ENCODE measurements at regions not wholly inside any gene's neighbourhood (a gene's known extent, or its start where the extent isn't known, plus 50 kb on each side); places are given as distances from the start of the nearest gene placed in this dataset.

DNA sequence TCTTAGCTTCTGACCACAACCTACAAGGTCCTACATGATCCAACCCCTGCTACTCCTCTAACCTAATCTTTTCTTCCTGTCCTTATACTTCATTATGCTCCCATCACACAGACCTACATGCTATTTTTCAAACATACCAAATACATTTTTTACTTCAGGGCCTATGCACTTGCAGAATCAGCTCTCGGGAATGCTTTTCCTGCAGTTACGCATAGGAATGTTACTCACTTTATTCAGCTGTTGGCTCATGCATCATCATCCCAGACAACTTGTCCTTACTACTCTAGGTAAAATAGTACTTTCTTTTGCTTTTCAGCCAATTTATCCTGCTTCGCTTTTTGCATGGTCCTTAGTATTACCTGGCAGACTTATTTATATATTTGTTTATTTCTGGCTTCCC is 105.6 kb downstream of the OXSM start:
- no peak for TF ChIP-seq EZH2 (IDR thresholded peaks at IDR 0.05)
- TF ChIP-seq CTCF (IDR thresholded peaks at IDR 0.05): no peak
